WTC11 (cell line): ENCODE measurements at regions not wholly inside any gene's neighbourhood (a gene's known extent, or its start where the extent isn't known, plus 50 kb on each side); places are given as distances from the start of the nearest gene placed in this dataset.
A peak's percentile ranks its signal among the peaks of the same experiment; 100 is the strongest.

ENCODE experiments used
- ATAC-seq: fragments of 200-7000 bp; cut with Tn5 transposase; 2 replicates; pipeline ENCODE4 v1.10.0; 2021; ENCODE audit warnings: mild to moderate bottlenecking, moderate library complexity
- CTCF ChIA-PET: fragments of 300-600 bp; sonication (Branson Sonifier 250); formaldehyde crosslinking; loops from one replicate; lab custom pipeline; 2021; ENCODE audit warnings: antibody characterized with exemption; lab: Charles Lee
- POLR2A ChIA-PET: fragments of 350-600 bp; sonication (Branson Sonifier 250); formaldehyde crosslinking; loops from one replicate; lab custom pipeline; 2021; ENCODE audit warnings: antibody characterized with exemption; lab: Charles Lee
- DNase-seq: peaks from one replicate; pipeline ENCODE4 v3.0.0; 2021; ENCODE audit warnings: low spot score
- H3K27ac Mint-ChIP-seq: 2 replicates; pipeline ENCODE4 v1.8.0; 2021; ENCODE audit warnings: mixed read lengths
- H3K27me3 Mint-ChIP-seq: 2 replicates; pipeline ENCODE4 v1.8.0; 2021; ENCODE audit warnings: low read depth, mild to moderate bottlenecking, moderate library complexity, mixed read lengths
- H3K36me3 Mint-ChIP-seq: 2 replicates; pipeline ENCODE4 v1.8.0; 2021; ENCODE audit warnings: mixed read lengths
- H3K4me1 Mint-ChIP-seq: 2 replicates; pipeline ENCODE4 v1.8.0; 2022; ENCODE audit warnings: mixed read lengths
- H3K4me3 Mint-ChIP-seq: 2 replicates; pipeline ENCODE4 v1.8.0; 2021; ENCODE audit warnings: mild to moderate bottlenecking, moderate library complexity, mixed read lengths
- H3K9me3 Mint-ChIP-seq: 2 replicates; pipeline ENCODE4 v1.8.0; 2021; ENCODE audit warnings: mixed read lengths
- ATF2 ChIP-seq: sonication (generic); formaldehyde crosslinking; IDR thresholded peaks from 2 replicates; pipeline ENCODE4 v1.8.1; 2022; ENCODE audit warnings: low read depth, missing genetic modification reagents, borderline replicate concordance
- ESRRA ChIP-seq: sonication (generic); formaldehyde crosslinking; IDR thresholded peaks from 2 replicates; pipeline ENCODE4 v1.8.1; 2022; ENCODE audit warnings: mild to moderate bottlenecking, missing genetic modification reagents, borderline replicate concordance
- FOXP4 ChIP-seq: sonication (generic); formaldehyde crosslinking; IDR thresholded peaks from 2 replicates; pipeline ENCODE4 v1.8.0; 2022; ENCODE audit warnings: mild to moderate bottlenecking, missing genetic modification reagents
- JUN ChIP-seq: sonication (generic); formaldehyde crosslinking; IDR thresholded peaks from 2 replicates; pipeline ENCODE4 v1.8.0; 2023; ENCODE audit warnings: mild to moderate bottlenecking, missing genetic modification reagents
- MLX ChIP-seq: sonication (generic); formaldehyde crosslinking; IDR thresholded peaks from 2 replicates; pipeline ENCODE4 v1.8.1; 2023; ENCODE audit warnings: mild to moderate bottlenecking, missing genetic modification reagents, moderate library complexity
- NR3C1 ChIP-seq: sonication (generic); formaldehyde crosslinking; conservative IDR thresholded peaks from 2 replicates; pipeline ENCODE4 v1.8.1; 2023; ENCODE audit warnings: low read depth, mild to moderate bottlenecking, missing genetic modification reagents
- PRRX2 ChIP-seq: fragments of 250-450 bp; sonication (Bioruptor Pico); IDR thresholded peaks from 2 replicates; pipeline ENCODE4 v1.8.0; 2021; ENCODE audit warnings: mild to moderate bottlenecking
- SMAD3 ChIP-seq: sonication (generic); formaldehyde crosslinking; IDR thresholded peaks from 2 replicates; pipeline ENCODE4 v1.8.0; 2022; ENCODE audit warnings: missing genetic modification reagents, mild to moderate bottlenecking, borderline replicate concordance
- TP53 ChIP-seq: sonication (generic); formaldehyde crosslinking; IDR thresholded peaks from 2 replicates; pipeline ENCODE4 v1.8.1; 2023; ENCODE audit warnings: mild to moderate bottlenecking, missing genetic modification reagents
- ZBTB21 ChIP-seq: sonication (generic); formaldehyde crosslinking; IDR thresholded peaks from 2 replicates; pipeline ENCODE4 v1.8.1; 2023; ENCODE audit warnings: mild to moderate bottlenecking, missing genetic modification reagents, borderline replicate concordance
- ZBTB43 ChIP-seq: sonication (generic); formaldehyde crosslinking; IDR thresholded peaks from 2 replicates; pipeline ENCODE4 v1.8.1; 2023; ENCODE audit warnings: mild to moderate bottlenecking, missing genetic modification reagents
- ZNF138 ChIP-seq: sonication (generic); formaldehyde crosslinking; conservative IDR thresholded peaks from 2 replicates; pipeline ENCODE4 v1.8.1; 2022; ENCODE audit warnings: mild to moderate bottlenecking, moderate library complexity, missing genetic modification reagents
- ZNF219 ChIP-seq: sonication (generic); formaldehyde crosslinking; IDR thresholded peaks from 2 replicates; pipeline ENCODE4 v1.8.0; 2023; ENCODE audit warnings: missing genetic modification reagents, mild to moderate bottlenecking, borderline replicate concordance
- ZNF263 ChIP-seq: sonication (generic); formaldehyde crosslinking; IDR thresholded peaks from 2 replicates; pipeline ENCODE4 v1.8.1; 2022; ENCODE audit warnings: low read depth, mild to moderate bottlenecking, moderate library complexity, missing genetic modification reagents
- ZNF317 ChIP-seq: sonication (generic); formaldehyde crosslinking; IDR thresholded peaks from 2 replicates; pipeline ENCODE4 v1.8.1; 2023; ENCODE audit warnings: low read depth, mild to moderate bottlenecking, moderate library complexity, missing genetic modification reagents, borderline replicate concordance
- ZNF396 ChIP-seq: fragments of 250-450 bp; sonication (Bioruptor Pico); IDR thresholded peaks from 2 replicates; pipeline ENCODE4 v1.8.0; 2021; ENCODE audit warnings: mild to moderate bottlenecking, moderate library complexity, borderline replicate concordance
- ZNF425 ChIP-seq: fragments of 250-450 bp; sonication (Bioruptor Pico); conservative IDR thresholded peaks from 2 replicates; pipeline ENCODE4 v1.9.0; 2021; ENCODE audit warnings: mild to moderate bottlenecking
- TF ChIP-seq, protein P1 (sequence below): fragments of 250-450 bp; sonication (Bioruptor Pico); IDR thresholded peaks from 2 replicates; pipeline ENCODE4 v1.8.0; 2021; ENCODE audit warnings: mild to moderate bottlenecking

DNA sequence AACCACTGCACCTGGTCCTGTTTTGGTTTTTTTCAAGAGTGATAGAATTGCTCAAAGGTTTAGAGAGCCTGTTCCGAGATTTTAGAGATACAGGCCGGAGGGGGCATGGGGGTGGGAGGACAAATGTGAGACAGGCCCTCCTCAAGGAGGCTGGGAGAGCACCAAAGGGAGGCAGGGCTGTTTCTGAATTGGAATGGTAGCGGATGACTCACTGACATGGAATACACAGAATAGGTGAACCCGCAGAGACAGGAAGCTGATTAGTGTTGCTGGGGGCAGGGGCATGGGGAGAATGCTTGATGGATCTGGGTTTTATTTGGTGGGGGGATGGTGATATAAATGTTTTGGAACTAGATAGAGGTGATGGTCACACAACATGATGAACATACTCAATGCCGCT is 111.0 kb upstream of the MGAT5 start (continued):
- TF ChIP-seq, protein P1, sequence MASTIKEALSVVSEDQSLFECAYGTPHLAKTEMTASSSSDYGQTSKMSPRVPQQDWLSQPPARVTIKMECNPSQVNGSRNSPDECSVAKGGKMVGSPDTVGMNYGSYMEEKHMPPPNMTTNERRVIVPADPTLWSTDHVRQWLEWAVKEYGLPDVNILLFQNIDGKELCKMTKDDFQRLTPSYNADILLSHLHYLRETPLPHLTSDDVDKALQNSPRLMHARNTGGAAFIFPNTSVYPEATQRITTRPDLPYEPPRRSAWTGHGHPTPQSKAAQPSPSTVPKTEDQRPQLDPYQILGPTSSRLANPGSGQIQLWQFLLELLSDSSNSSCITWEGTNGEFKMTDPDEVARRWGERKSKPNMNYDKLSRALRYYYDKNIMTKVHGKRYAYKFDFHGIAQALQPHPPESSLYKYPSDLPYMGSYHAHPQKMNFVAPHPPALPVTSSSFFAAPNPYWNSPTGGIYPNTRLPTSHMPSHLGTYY (CRISPR knock-in tag) = no peak

DNA sequence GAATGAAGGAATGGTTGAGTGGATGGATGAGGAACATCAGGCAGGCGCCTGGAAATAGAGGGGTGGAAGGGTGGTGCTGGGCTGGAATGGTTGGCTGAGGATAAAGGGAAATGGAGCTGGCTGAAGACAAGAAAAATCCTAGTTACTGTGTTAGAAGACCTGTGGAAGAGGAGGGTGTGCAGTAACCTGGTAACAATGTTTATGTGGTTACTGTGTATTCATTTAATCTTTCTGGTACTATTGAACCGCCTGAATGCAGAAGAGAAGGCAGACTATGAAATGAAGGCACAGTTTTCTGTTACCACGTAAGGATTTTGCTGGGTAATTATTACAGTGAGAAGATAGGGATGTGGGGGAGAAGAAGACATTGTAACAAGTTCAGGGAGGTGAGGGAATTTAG is 110.3 kb upstream of the MGAT5 start:
- no peak for DNase-seq
- no peaks in the 10 kb centered on the region for H3K36me3 Mint-ChIP-seq
- no peak overlapping the region for H3K4me3 Mint-ChIP-seq
- CTCF ChIA-PET = interaction anchor here (2.2 kb wide), 1 partner anchor 307 kb away, joined by 5 read pairs; no protein-coding TSS in a partner anchor
- H3K27ac Mint-ChIP-seq = 0 out of 2 replicates have a peak overlapping the region, but pooled peaks have one; percentile 39
- TF ChIP-seq ZNF317 (no peak), TP53 (CRISPR knock-in tag) (no peak), ZNF219 (no peak), PRRX2 (CRISPR knock-in tag) (no peak), ESRRA (CRISPR knock-in tag) (no peak), ZBTB21 (no peak), NR3C1 (CRISPR knock-in tag) (no peak), ZNF138 (CRISPR knock-in tag) (no peak), ZNF425 (CRISPR knock-in tag) (no peak), SMAD3 (CRISPR knock-in tag) (no peak), ZNF263 (CRISPR knock-in tag) (no peak), ATF2 (CRISPR knock-in tag) (no peak), FOXP4 (CRISPR knock-in tag) (no peak), JUN (CRISPR knock-in tag) (no peak), ZNF396 (CRISPR knock-in tag) (no peak), MLX (CRISPR knock-in tag) (no peak), ZBTB43 (CRISPR knock-in tag) (no peak)
- TF ChIP-seq, all 79 proteins: peak for 0
- no peak for ATAC-seq
- no peaks in the 10 kb centered on the region for H3K27me3 Mint-ChIP-seq
- POLR2A ChIA-PET = no interaction called here
- H3K9me3 Mint-ChIP-seq = no peaks in the 10 kb centered on the region
- H3K4me1 Mint-ChIP-seq = peaks cover 87% of the 10 kb centered on the region
